ENCODE measurements at regions not wholly inside any gene's neighbourhood (a gene's known extent, or its start where the extent isn't known, plus 50 kb on each side); places are given as distances from the start of the nearest gene placed in this dataset.

- Histone ChIP-seq H3K9ac (no peak overlapping the region), H3K4me3 (ENCODE audit: low read depth in 2 of 2, low read length in 1 of 2) (no peak overlapping the region), H3K4me2 (no peak overlapping the region), H3K27ac (ENCODE audit: low read depth in 2 of 2, low read length in 1 of 2) (no peak overlapping the region), H3K9me2 (no peaks in the 10 kb centered on the region), H3F3A (replicated peaks; ENCODE audit: insufficient read depth) (no peaks in the 10 kb centered on the region), H3K79me2 (ENCODE audit: insufficient read depth) (no peaks in the 10 kb centered on the region), H3K9me3 (no peaks in the 10 kb centered on the region), H3K36me3 (replicated peaks in 1 of 2; ENCODE audit: control insufficient read depth in 1 of 2, insufficient read depth in 2 of 2, low read length in 1 of 2) (no peaks in the 10 kb centered on the region), H4K20me1 (ENCODE audit: insufficient read depth) (no peaks in the 10 kb centered on the region), H3K4me1 (ENCODE audit: control insufficient read depth in 1 of 2, insufficient read depth in 2 of 2, low read depth in 1 of 2, low read length in 1 of 2) (no peaks in the 10 kb centered on the region), H2AFZ (ENCODE audit: low read depth) (no peak overlapping the region), H3K27me3 (ENCODE audit: insufficient read depth) (no peaks in the 10 kb centered on the region)
- TF ChIP-seq REST (IDR thresholded peaks at IDR 0.05; ENCODE audit: low read depth, low read length) (no peak), YY1 (IDR thresholded peaks at IDR 0.05; ENCODE audit: low read depth) (no peak), CHD2 (IDR thresholded peaks at IDR 0.05; ENCODE audit: low read length, partially characterized antibody) (no peak), NRF1 (IDR thresholded peaks at IDR 0.05; ENCODE audit: low read depth, low read length) (no peak), EP300 (IDR thresholded peaks at IDR 0.05; ENCODE audit: borderline replicate concordance in 1 of 2, low read depth in 1 of 2, low read length in 1 of 2) (no peak), JUND (IDR thresholded peaks at IDR 0.05) (no peak), SIN3A (IDR thresholded peaks at IDR 0.05; ENCODE audit: borderline replicate concordance, low read depth, low read length) (no peak), CTCF (IDR thresholded peaks at IDR 0.05) (no peak), FOXM1 (IDR thresholded peaks at IDR 0.05; ENCODE audit: low read depth) (no peak), MEF2A (IDR thresholded peaks at IDR 0.05; ENCODE audit: borderline replicate concordance, low read depth) (no peak), IRF3 (IDR thresholded peaks at IDR 0.05; ENCODE audit: low read depth, low read length) (no peak)
- DNase-seq: no peak
- CTCF ChIA-PET: interaction anchor here (0.6 kb wide), 2 partner anchors 313 to 1442 kb away, joined by 3 read pairs; no protein-coding TSS in a partner anchor
- POLR2A ChIA-PET: no interaction called here
- WGBS (ENCODE audit: low lambda C conversion rate): 5% methylated on average over 2 of the region's 2 CpGs
Measured at GRCh38 chr1:213723187-213723586, 264.6 kb upstream of the PROX1 start.

Data from SK-N-SH (cell line).